ENCODE measurements at regions not wholly inside any gene's neighbourhood (a gene's known extent, or its start where the extent isn't known, plus 50 kb on each side); places are given as distances from the start of the nearest gene placed in this dataset.

DNA sequence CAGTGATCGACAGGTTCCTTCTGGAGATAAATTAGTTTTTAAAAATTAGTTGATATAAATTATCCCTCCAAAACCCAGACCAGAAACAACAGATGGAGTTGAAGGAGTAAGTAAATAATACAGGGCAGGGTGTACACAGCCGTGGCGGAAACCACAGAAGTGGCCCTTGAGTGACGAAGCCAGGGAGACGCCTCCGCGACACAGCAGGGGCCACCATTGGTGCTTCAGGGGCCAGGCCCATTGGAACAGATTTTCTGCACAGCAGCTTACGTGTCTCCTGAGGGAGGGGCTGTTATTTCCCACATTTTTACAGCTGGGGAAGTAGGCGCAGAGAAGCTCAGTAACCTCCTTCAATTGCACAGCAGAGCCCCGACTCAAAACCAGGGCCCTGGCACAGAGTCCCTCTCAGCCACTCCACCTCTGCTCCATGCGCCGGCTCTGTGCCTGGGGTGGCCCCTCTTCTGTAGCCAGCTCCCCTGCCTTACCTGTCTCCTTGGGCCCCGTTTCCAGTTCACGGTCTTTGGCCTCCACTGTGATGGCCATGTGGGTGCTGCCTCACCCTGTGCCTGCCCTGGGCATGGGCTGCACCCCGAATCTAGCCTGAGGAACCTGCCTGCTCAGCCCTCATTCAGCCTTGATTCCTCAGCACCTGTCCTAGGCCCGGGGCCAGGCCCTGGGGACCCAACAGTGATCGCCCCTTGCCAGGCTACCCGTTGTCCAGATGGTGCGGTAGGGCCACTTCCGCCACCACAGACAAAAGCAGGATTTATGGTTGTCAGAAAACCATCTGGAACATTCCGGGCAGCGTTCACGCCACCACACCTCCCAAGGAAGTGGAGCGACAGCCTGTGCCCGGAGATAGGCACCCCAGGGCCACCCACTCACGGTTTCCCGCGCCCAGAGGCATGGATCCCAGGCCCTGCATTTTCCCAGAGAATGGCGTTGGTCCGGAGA is 128.5 kb upstream of the GSE1 start:
- no peaks in the 10 kb centered on the region for H3K36me3 ChIP-seq (ENCODE audit: control insufficient read depth, insufficient read depth, low read length)
- no peak overlapping the region for H3K9ac ChIP-seq (ENCODE audit: low read length)
- no peaks in the 10 kb centered on the region for H3K27me3 ChIP-seq (ENCODE audit: control insufficient read depth, insufficient read depth, low read length)
- H3K27ac ChIP-seq (ENCODE audit: low read depth, low read length) = no peak overlapping the region
- H3K4me1 ChIP-seq (ENCODE audit: control insufficient read depth, insufficient read depth, low read length) = no peaks in the 10 kb centered on the region
- no peak overlapping the region for H3K4me3 ChIP-seq (ENCODE audit: low read length)

DNA sequence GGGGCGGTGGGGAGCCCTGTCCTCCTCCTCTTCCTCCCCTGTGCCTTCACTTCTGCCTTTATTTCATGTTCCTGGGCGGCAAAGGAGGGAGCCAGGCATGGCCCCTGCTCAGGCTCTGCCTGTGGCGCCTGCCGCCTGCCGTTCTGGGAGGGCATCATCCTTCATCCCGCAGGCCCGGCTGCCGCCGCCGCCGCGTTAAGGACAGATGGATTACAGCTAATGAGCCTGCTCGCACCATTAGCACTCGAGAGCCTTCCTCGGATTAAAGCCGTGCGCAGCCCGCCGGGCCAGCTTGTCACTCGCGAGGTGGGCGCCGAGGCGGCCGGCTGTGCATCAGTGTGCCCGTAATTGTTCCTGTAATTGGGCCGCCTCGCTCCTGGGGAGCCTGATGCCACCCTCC is 127.7 kb upstream of the GSE1 start:
- no peaks in the 10 kb centered on the region for H3K36me3 ChIP-seq (ENCODE audit: control insufficient read depth, insufficient read depth, low read length)
- H3K4me1 ChIP-seq (ENCODE audit: control insufficient read depth, insufficient read depth, low read length) = no peaks in the 10 kb centered on the region
- H3K9ac ChIP-seq (ENCODE audit: low read length) = no peak overlapping the region
- no peaks in the 10 kb centered on the region for H3K27me3 ChIP-seq (ENCODE audit: control insufficient read depth, insufficient read depth, low read length)
- no peak overlapping the region for H3K4me3 ChIP-seq (ENCODE audit: low read length)
- no peak overlapping the region for H3K27ac ChIP-seq (ENCODE audit: low read depth, low read length)

- Histone ChIP-seq H3K36me3 (ENCODE audit: control insufficient read depth, insufficient read depth, low read length) (no peaks in the 10 kb centered on the region), H3K9ac (ENCODE audit: low read length) (no peak overlapping the region), H3K27me3 (ENCODE audit: control insufficient read depth, insufficient read depth, low read length) (no peaks in the 10 kb centered on the region), H3K4me3 (ENCODE audit: low read length) (no peak overlapping the region), H3K4me1 (ENCODE audit: control insufficient read depth, insufficient read depth, low read length) (peaks cover under 1% of the 10 kb centered on the region), H3K27ac (ENCODE audit: low read depth, low read length) (no peak overlapping the region)
Observed at GRCh38 chr16:85486256-85486915, 126.7 kb upstream of the GSE1 start.

DNA sequence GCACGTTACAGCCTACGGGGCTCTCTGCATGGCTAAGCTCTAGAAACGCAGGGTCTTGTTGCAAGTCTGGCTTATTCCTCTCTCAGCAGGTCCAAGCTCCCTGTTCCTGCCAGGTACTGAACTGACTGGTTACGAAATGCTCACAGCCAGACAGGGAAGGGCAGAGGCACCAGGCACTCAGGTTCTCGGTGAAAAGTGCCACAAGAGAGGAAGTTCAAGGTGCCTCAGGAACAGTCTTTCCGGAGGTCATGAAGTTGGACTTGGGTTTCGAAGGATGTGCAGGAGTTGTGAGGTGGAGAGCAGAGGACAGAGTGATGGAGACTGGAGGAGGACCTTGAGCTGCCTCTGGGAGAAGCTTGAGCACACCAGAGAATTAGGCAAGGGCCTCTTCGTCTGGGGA is 124.7 kb upstream of the GSE1 start:
- Histone ChIP-seq H3K27ac (ENCODE audit: low read depth, low read length) (no peak overlapping the region), H3K4me3 (ENCODE audit: low read length) (no peak overlapping the region), H3K9ac (ENCODE audit: low read length) (no peak overlapping the region), H3K36me3 (ENCODE audit: control insufficient read depth, insufficient read depth, low read length) (no peaks in the 10 kb centered on the region), H3K4me1 (ENCODE audit: control insufficient read depth, insufficient read depth, low read length) (peaks cover 14% of the 10 kb centered on the region), H3K27me3 (ENCODE audit: control insufficient read depth, insufficient read depth, low read length) (no peaks in the 10 kb centered on the region)

DNA sequence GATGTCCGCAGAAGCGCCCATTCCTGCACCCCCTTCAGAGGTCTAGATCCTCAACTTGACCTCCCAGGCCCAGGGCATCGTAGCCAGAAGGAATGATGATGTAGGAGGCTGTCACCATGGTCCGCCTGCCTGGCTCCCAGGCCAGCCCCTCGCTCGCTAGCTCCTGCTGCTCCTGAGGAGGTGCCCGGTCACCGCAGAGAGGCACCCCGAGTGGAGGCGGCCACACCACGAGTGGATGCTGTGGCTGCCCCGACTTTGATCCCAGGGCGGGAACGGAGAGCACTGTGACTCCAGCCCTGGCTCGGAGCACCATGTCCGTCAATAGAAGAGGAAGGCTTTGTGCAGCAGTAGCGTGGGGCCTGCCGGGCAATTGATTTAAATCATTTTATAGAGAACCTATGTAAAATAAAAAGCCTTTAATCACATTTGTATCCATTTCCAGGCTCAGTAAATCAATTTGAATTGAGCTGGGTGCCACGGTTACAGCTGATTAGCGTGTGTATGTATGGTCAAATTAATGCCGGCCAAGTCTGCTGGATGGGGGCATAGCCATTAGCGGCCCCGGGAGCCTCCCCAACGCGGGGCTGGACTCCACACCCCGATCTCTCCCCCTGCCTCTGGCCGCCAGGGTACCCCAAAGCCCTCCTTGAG is 122.6 kb upstream of the GSE1 start:
- no peak overlapping the region for H3K4me3 ChIP-seq (ENCODE audit: low read length)
- H3K27me3 ChIP-seq (ENCODE audit: control insufficient read depth, insufficient read depth, low read length) = no peaks in the 10 kb centered on the region
- peaks cover 14% of the 10 kb centered on the region for H3K4me1 ChIP-seq (ENCODE audit: control insufficient read depth, insufficient read depth, low read length)
- H3K9ac ChIP-seq (ENCODE audit: low read length) = no peak overlapping the region
- no peaks in the 10 kb centered on the region for H3K36me3 ChIP-seq (ENCODE audit: control insufficient read depth, insufficient read depth, low read length)
- no peak overlapping the region for H3K27ac ChIP-seq (ENCODE audit: low read depth, low read length)

- peaks cover 14% of the 10 kb centered on the region for H3K4me1 ChIP-seq (ENCODE audit: control insufficient read depth, insufficient read depth, low read length)
- no peaks in the 10 kb centered on the region for H3K36me3 ChIP-seq (ENCODE audit: control insufficient read depth, insufficient read depth, low read length)
- H3K27me3 ChIP-seq (ENCODE audit: control insufficient read depth, insufficient read depth, low read length) = no peaks in the 10 kb centered on the region
- no peak overlapping the region for H3K27ac ChIP-seq (ENCODE audit: low read depth, low read length)
- no peak overlapping the region for H3K4me3 ChIP-seq (ENCODE audit: low read length)
- H3K9ac ChIP-seq (ENCODE audit: low read length) = no peak overlapping the region
Observed at GRCh38 chr16:85491058-85491771, 121.9 kb upstream of the GSE1 start.

DNA sequence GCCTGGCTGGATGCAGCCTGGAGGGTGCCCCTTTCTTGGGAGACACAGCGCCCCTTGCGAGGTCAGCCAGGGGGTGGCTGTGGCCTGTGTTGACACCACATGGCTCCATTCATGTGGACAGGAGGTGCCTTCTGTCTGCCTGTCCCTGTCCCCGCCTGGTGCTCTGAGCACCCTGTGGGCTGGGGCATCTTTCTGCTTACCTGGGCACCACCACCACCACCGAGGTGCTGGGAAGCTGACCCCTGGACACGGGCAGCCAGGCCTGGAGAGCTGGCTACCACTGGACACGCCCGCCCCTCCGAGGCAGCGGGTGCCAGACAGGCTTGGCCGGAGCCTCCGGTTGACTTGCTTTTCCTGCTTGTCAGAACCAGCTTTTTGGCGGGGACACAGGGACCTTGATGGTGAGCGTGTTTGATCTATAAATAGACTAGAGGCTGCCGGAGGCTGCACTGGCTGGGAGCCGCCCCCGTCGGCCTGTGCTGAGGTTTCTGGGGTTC is 121.3 kb upstream of the GSE1 start:
- Histone ChIP-seq H3K27ac (ENCODE audit: low read depth, low read length) (peak overlapping the region; percentile 36), H3K27me3 (ENCODE audit: control insufficient read depth, insufficient read depth, low read length) (no peaks in the 10 kb centered on the region), H3K4me1 (ENCODE audit: control insufficient read depth, insufficient read depth, low read length) (peaks cover 14% of the 10 kb centered on the region), H3K9ac (ENCODE audit: low read length) (no peak overlapping the region), H3K4me3 (ENCODE audit: low read length) (no peak overlapping the region), H3K36me3 (ENCODE audit: control insufficient read depth, insufficient read depth, low read length) (no peaks in the 10 kb centered on the region)

DNA sequence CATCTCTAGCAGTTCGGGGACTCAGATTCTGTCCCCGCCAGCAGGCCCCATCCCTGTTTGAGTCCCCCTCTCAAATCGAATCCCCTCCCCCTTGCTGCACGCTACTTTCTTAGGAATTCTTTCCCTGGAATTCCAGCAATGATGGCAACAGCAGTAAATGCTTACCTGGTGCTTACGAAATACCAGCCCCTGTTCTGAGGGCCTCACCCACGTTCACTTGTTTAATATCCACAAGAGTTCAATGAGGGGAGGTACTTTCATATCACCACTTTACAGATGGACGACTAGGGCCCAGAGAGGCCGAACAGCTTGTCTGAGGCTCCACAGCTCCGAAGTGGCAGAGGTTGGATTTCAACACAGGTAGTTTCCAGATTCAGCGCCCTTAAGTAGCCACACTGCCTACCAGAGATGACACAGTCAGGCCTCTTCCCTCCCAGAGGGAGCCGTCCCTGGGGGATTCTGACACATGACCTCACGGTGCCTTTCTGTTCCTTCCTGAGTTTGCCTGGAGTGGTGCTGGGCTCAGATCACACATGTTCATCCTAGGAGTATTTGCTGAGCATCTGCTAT is 120.7 kb upstream of the GSE1 start:
- Histone ChIP-seq H3K36me3 (ENCODE audit: control insufficient read depth, insufficient read depth, low read length) (no peaks in the 10 kb centered on the region), H3K27me3 (ENCODE audit: control insufficient read depth, insufficient read depth, low read length) (no peaks in the 10 kb centered on the region), H3K9ac (ENCODE audit: low read length) (no peak overlapping the region), H3K27ac (ENCODE audit: low read depth, low read length) (no peak overlapping the region), H3K4me1 (ENCODE audit: control insufficient read depth, insufficient read depth, low read length) (peaks cover 14% of the 10 kb centered on the region), H3K4me3 (ENCODE audit: low read length) (no peak overlapping the region)

GRCh38 chr16:85494315-85494714 is 118.8 kb upstream of the GSE1 start:
- no peak overlapping the region for H3K4me3 ChIP-seq (ENCODE audit: low read length)
- peaks cover 14% of the 10 kb centered on the region for H3K4me1 ChIP-seq (ENCODE audit: control insufficient read depth, insufficient read depth, low read length)
- no peaks in the 10 kb centered on the region for H3K27me3 ChIP-seq (ENCODE audit: control insufficient read depth, insufficient read depth, low read length)
- no peak overlapping the region for H3K27ac ChIP-seq (ENCODE audit: low read depth, low read length)
- H3K36me3 ChIP-seq (ENCODE audit: control insufficient read depth, insufficient read depth, low read length) = no peaks in the 10 kb centered on the region
- no peak overlapping the region for H3K9ac ChIP-seq (ENCODE audit: low read length)

- peaks cover 14% of the 10 kb centered on the region for H3K4me1 ChIP-seq (ENCODE audit: control insufficient read depth, insufficient read depth, low read length)
- no peaks in the 10 kb centered on the region for H3K27me3 ChIP-seq (ENCODE audit: control insufficient read depth, insufficient read depth, low read length)
- H3K27ac ChIP-seq (ENCODE audit: low read depth, low read length) = no peak overlapping the region
- no peak overlapping the region for H3K4me3 ChIP-seq (ENCODE audit: low read length)
- H3K9ac ChIP-seq (ENCODE audit: low read length) = no peak overlapping the region
- H3K36me3 ChIP-seq (ENCODE audit: control insufficient read depth, insufficient read depth, low read length) = no peaks in the 10 kb centered on the region
Observed at GRCh38 chr16:85495259-85495658, 117.9 kb upstream of the GSE1 start.

DNA sequence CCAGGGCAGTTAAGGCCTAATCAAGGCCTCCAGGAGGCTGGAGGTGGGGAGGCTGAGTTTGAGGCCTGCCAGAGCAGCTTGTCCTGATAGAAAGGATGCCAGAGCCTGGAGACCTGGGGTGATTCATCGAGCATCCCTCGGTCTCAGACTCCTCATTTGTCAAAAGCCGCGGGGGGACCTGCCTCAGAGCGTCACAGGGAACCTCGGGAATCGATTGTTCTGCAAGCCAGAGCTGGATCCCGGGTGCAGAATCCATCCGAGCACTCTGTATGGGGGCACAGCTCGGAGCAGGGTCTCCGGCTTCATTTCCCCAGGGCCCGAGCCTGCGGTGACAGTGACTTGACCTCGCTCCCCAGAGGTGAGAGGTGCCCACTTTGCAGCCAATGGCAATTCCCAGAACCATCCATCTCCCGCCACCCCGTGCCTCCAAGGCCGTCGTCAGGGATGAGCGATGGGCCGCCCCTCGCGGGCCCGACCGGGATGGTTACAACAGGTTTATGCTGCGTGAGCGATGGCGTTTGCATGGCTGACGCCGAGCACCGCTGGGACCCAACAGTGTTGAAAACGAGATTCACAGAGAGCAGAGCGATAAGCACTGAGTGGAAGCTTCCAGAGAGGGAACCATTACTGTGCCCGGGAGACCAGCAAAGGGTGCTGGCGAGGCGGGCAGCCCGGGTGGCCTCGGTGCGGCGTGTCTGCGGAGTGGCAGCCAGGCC is 117.1 kb upstream of the GSE1 start:
- no peak overlapping the region for H3K27ac ChIP-seq (ENCODE audit: low read depth, low read length)
- H3K9ac ChIP-seq (ENCODE audit: low read length) = no peak overlapping the region
- no peaks in the 10 kb centered on the region for H3K36me3 ChIP-seq (ENCODE audit: control insufficient read depth, insufficient read depth, low read length)
- no peak overlapping the region for H3K4me3 ChIP-seq (ENCODE audit: low read length)
- peaks cover 14% of the 10 kb centered on the region for H3K4me1 ChIP-seq (ENCODE audit: control insufficient read depth, insufficient read depth, low read length)
- no peaks in the 10 kb centered on the region for H3K27me3 ChIP-seq (ENCODE audit: control insufficient read depth, insufficient read depth, low read length)
